ENCODE measurements at regions not wholly inside any gene's neighbourhood (a gene's known extent, or its start where the extent isn't known, plus 50 kb on each side); places are given as distances from the start of the nearest gene placed in this dataset.
A peak's percentile ranks its signal among the peaks of the same experiment; 100 is the strongest.

DNA sequence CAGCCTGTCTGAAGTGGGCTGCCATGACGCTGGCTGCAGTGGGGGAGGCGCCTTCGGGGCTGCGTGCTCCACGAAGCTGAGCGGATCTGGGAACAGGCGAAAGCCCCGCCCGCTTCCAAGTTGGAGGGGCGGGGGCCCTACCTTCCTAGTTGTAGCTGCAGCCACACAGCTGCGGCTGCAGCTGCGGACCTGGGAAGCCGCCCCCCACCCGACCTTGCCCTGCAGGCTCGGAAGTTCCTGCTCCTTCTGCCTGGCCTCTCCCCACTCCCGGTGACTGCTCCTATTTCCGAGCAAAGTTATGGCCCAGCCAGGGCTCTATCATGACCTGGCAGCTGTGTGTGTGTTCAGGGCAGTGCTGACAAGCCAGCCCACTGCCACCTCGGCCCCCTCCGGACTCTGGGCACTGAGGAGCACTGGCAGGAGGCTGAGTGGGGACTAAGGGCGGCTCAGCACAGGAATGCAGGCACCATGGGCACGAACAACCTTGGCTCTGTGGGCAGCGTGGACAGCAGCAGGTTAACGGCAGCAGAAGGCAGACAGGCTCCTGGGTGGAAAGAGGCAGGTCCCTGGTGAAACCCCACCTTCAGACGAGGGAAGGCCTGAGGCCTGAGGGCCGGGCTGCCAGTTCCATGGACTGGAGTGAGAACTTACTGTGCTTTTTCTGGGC, 352.4 kb upstream of the TMCO5A start:
- DNase-seq (ENCODE audit: low read depth), result no peak

DNA sequence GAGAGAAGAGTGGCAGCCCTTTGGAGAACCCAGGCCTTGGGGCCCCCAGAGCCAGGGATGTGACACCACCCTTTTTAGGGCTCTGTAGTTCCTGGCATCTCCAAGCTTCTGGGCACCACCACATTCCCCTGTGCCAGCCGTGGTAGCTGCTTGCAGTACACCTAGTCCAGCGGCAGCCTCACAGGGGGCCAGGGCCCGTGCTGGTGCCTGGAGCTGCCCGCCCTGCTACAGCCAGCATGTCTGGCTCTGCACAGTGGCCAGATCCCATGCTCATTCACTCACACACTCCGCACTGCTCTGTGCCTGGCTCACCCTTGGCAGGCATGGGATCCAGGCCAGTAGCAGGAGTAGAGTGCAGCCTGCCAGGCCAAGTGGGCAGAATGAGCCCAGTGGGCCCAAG, 351.6 kb upstream of the TMCO5A start:
- DNase-seq (ENCODE audit: low read depth), result no peak

DNA sequence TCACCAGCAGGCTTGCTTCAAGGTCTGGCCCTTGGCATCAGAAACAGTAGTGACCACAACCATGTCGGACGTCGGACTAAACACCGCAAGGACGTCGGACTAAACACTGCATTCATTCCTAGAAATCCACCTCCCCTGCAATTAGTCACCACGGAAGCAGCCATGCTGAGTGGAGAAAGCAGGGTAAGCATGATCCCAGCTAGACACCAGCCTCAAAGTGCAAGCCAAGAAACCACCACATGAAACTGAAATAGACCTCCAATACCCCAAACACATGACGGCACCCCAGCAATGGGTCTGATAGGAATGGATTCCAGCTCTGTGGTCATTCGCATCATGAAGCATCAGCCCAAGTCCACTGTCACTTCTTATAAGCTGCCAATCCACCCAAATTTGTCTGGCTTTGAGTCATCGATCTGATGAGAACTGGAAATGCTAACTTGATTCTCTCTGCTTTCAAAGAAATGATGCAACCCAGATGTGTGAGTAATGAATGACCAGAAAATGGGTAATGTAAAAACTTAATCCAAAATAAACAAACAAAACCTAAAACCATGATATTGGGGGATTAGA, 348.3 kb upstream of the TMCO5A start:
- peak; percentile 73 for DNase-seq (ENCODE audit: low read depth)

DNA sequence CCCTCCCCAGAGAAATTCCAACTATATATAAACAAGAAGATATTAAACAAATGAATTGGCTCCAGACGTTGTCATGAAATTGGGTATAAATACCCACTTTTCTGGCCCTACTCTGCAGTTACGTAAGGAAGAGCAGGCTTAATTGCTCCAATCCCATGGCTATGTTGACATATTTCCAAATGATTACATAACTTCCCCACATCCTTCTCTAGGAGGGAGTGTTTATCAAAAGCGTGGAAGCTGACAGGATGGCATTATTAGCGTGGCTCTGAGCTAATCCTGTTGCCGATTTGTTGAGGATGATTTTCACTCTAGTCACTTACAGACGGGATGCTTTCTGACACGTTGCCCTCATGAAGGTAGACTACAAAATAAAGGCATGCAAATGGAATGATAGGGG, 347.5 kb upstream of the TMCO5A start:
- DNase-seq (ENCODE audit: low read depth), result peak; percentile 22

DNA sequence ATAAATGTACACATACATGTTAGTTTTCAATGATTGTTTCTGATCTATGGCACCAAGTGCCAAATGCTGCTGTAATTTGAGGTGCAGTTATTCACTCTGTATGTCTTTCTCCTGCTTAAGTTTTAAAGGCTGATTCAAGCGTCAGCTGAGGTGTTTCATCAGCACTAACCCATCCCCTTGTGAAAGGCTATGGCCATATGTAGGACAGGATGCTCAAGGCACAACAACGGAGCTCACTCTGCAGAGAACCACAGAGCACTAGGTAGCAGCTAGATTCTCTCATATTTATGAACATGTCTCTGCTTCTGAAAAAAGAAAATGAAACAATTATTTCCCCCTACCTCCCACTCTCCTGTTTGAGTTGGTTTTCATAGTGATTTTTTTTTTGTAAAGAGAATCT, 340.0 kb upstream of the TMCO5A start:
- no peak for DNase-seq (ENCODE audit: low read depth)

DNA sequence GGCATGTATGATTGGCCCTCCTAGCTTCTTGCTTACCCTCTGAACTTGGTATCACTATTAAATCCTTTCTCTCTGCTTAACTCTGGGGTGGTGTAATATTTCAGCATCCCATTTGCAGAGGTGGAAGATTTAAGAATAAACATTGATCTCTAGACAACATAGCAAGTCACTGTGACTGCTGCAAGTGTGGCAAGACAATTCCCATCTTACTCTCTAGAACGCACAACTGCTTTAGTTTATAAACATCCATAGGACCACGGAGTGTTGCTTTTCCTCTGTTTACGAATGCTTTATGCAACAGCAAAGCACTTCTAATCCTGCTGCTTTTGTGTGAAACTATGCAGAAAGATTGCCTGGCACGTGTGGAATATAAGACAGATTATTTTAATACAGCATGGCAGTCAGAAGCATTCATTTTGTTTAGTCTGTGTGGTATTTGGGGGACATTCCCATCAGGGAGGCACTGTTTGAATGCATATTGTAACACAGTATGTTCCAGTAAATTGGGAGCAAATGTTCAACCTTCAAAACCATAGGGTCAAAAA, 338.9 kb upstream of the TMCO5A start:
- DNase-seq (ENCODE audit: low read depth), result no peak

DNA sequence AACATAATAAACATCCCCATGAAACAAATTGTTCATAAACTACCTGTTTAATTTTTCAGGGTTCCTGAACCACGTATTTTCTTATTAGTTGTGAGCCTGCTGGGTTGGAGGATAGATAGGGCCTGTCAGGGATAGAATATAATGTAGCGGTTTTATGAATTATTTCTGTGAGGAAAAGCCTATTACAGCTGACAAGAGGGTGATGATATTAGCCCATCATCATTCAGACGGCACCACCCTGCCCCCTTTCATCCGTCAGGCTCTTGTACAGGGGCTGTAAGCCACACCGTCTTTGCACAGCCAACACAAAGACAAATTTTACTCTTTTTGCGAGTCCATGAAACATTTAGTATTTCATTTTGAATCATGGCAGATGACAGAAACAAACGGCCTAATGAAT, 335.3 kb upstream of the TMCO5A start:
- no peak for DNase-seq (ENCODE audit: low read depth)

DNA sequence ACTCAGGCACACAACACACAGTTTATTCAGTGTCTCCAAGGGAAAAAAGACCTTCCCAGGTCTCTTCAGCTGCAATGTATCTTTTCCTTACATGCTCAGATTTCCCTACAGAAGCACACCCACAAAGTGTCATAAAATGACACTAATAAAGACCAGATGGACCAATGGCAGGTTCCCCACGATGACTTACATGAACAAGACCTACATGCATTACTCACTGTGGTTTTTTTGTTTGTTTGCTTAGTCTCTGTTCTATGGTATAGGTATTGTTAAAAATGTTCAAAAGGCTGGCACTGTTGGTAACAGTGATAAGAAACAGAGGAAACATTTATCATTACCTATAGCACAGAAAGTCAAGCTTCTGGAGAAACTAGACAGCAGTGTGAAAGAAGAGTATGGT, 318.2 kb upstream of the TMCO5A start:
- DNase-seq (ENCODE audit: low read depth), result no peak

DNA sequence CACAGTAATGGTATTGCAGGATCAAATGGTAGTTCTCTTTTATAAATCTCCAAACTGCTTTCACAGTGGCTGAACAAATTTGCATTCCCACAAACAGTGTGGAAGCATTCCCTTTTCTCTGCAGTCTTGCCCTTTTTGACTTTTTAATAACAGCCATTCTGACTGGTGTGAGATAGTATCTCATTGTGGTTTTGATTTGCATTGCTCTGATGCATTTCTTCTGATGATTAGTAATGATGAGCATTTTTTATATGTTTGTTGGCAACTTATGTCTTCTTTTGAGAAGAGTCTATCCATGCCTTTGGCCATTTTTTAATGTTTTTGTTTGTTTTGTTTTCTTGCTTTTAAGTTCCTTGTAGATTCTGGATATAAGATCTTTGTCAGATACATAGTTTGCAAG, 316.1 kb upstream of the TMCO5A start:
- no peak for DNase-seq (ENCODE audit: low read depth)

DNA sequence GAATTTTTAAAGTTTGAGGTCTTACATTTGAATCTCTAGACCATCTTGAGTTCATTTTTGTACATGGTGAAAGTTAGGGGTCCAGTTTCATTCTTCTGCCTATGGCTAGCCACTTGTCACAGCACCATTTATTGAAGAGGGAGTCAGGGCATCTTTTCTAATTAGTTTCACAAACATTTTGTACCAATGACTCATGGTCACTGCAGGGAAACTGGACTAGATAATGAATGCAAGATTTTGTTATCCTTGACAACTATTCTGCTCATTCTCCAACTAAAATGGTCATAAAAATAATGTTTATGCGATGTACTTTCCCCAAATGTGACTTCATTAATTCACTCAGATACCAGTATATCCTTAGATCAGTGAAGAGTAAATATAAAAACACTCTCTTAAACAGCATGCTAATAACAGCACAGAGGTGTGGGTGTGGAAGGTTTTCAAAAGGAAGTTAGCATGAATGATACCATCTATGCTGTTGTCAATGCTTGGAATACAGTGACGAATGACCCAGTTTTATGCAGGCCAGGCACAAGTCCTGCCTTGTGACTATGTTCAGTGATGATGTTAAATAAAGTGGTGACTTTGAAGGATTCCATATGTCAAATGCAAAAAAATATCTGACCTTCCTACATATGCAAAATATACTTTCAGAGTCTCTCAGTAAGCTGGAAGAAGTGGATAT, 314.9 kb upstream of the TMCO5A start:
- DNase-seq (ENCODE audit: low read depth), result no peak

DNA sequence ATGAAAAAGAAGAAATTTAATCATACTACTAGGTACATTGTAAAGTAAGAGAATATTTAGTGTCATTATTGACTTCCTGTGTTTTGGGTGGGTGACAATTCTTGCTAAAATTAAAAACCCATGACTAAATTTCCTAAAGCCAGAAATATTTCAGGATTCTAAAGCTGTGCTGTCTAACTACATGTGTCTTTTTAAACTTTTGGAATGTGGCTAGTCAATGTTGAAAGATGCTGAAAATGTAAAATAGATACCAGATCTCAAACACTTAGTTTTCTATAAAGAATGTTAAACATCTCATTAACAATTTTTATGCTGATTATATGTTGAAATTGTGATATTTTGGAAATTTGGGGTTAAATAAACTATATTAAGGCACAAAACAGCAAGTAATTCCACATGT, 308.9 kb upstream of the TMCO5A start:
- DNase-seq (ENCODE audit: low read depth), result no peak

DNA sequence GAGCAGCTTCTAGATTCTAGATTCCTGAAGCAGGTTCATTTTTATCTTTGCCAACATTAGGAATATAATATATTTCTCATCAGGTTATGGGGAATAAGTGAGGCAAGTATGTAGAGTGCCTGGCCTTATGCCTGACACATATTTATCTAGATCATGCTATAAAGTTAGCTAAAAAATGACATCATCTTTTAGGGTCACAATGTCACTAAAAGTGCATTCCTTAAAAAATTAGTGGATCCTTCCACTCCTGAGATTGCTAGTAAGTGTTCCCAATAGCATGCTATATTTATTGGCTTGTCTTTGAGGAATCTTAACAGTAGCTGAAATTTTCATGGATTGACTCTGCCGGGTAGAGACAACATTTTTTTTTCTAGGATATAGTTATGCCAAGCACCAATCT, 305.9 kb upstream of the TMCO5A start:
- no peak for DNase-seq (ENCODE audit: low read depth)

DNA sequence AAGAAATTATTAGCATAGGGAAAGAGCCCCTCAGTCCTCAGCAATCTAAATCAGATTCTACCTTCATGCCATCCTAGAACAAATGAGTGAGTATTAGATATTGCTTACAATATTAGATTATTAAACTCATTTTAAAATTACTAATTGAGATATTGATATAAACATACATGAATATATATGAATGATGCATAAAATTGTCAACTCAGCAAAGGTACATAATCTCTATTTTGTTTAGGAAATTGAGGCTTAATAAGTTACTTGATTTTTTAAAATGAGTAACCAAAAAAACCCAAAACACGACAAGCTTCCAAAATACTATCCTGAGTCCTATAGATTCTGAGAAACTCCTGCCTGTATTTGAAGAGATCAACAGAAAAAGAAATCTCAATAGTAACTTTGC, 297.7 kb upstream of the TMCO5A start:
- no peak for DNase-seq (ENCODE audit: low read depth)

DNA sequence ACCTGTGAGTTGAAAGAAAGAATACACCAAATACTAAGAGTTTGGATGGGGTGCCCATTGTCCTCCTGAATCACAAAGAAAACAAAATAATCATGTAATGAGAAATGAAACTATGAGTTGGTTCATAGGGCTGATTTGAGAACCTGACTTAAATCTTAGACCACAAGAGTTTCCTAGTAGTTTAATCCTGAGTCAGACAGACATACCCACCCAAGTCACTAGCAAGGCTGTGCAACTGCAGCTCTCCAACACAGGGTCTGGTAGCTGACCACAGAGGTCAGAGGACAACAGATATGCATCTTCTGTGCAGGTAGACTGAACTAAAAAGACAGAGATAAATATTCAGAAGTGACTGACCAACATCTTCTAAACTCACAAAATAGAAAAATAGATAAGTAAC, 296.3 kb upstream of the TMCO5A start:
- DNase-seq (ENCODE audit: low read depth), result no peak

DNA sequence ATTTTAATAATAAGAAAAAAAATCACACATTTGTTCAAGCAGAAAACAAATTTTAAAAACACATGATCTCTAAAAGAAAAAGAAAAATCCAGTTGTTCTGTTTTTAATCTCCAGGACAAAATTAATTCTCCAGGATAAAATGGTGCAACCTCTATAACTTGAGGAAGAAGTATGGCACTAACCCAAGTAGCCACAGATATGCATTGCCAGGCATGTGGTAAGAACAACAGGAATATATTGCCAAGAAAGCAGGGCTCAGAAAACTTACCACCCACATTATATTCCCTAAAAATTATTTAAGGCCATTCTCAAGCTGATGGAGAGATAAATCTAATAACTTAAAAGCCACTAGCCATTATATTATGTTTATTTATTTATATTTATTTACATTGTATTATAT, 295.7 kb upstream of the TMCO5A start:
- DNase-seq (ENCODE audit: low read depth), result no peak

DNA sequence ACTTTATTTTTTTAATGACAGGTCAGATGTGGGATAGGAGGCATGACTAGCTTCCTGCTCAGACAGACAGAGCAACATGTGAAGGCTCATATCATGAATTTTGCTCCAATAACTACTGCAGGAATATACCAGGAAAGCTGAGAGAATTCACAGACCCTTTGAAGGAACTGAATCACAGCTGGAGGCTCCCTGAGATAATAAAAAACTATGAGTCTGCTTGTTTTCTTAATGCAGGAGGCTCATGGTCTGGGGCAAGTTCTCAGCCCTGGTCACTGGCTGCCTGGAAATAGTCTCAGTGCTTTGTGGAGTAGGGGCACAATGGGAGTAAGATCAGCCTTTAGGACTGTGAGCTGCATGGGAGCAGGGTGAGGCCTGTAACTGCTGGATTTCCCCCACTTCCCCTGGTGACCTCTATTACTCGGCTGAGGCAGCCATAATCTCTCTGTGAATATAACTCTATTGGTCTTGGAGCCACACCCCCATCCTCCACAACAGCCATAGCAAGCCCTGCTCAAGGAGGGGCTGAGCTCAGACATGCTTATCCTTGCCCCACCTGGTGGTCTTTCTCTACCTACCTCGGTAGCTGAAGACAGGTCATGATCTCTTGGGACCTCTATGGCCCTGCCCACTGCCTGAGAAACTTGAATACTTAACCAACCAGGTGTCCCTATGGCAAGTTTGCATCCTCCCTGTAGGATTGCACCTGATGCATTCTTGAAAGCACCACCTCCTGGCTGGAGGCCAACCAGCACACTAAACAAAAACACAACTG, 281.6 kb upstream of the TMCO5A start:
- DNase-seq (ENCODE audit: low read depth), result no peak

DNA sequence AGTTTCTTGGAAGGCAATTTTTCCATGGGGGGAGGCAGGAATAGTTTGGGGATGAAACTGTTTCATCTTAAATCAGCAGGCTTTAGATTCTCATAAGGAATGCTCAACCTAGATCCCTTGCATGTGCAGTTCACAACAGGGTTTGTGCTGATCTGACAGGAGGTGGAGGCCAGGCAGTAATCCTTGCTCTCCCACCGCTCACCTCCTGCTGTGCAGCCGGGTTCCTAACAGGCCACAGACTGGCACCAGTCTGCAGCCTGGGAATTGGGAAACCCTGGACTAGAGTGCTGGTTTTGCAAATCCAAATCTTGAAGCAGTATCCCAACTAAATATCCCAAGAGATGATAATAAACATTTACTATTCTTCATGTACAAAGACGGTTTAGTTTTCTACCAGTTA, 256.3 kb upstream of the TMCO5A start:
- DNase-seq (ENCODE audit: low read depth), result no peak

DNA sequence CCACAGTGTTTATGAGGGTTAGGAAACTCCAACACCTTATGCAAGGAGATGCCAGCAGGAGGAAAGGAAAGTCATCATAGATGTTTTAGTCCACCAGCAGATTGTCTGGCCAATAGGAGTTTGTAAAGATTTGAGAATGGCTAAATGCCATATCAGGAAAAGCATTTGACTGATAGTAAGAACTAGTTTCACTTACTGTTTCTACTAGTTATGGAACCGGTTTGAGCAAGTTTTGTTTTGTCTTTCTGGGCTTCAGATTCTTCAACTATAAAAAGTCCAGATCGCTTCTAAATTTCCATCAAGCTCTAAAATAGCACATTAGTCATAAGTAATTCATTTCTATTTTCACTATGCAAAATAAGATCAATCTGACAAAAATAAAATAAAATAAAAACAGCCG, 254.8 kb upstream of the TMCO5A start:
- DNase-seq (ENCODE audit: low read depth), result no peak

DNA sequence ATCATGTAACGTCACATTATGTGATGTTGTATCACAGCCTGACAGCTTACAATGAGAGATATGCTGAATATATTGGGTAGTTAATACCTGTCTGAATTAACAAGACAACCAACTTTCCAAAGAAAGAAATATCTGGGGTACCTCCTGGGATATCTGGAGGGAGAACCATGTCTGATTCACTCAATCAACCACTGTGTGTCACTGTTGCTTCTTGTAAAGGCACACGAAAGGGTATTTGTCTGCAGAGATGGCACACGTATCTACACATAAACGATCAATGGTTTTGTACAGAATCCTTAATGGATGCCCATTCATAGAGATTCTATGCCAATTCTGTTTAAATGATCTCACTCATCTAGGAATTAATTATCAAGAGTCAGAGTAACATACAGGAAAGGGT, 252.1 kb upstream of the TMCO5A start:
- peak; percentile 19 for DNase-seq (ENCODE audit: low read depth)

DNA sequence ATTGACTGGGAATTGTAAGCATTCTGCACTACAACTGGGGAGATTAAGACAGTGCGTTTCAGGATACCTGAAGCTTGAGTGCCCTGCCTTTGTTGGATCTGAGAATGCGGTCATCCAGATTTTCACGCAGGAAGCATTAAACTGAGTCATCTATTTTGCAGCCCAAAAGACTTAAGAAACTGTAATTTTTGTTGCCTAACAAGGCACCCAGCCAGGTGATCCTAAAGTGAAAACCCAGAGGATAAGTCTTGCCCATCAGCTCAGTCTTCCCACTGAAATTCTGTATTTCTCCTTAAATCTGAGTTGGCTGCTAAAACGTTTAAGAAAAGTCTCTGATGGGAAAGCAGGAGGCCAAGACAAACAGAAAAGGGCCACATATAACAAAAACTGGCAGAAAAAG, 242.5 kb upstream of the TMCO5A start:
- peak; percentile 20 for DNase-seq (ENCODE audit: low read depth)

DNA sequence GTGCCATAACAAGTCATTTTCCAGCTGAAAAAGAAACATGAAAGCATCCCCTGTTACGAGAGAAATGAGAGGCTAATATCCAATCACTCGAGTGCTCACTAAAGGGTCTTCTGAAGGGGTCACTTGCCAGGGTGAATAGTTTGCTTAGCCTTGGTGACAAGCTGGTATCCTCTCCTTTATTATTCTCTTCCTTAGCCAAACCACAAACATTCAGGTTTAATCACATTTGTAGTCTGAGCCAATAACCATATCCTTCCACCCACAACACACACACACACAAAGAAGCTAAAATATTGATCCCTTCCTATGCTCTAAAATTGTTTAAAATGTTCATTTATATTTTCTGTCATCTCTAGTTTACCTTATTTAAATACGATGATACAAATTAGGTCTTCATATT, 240.5 kb upstream of the TMCO5A start:
- DNase-seq (ENCODE audit: low read depth), result peak; percentile 27

DNA sequence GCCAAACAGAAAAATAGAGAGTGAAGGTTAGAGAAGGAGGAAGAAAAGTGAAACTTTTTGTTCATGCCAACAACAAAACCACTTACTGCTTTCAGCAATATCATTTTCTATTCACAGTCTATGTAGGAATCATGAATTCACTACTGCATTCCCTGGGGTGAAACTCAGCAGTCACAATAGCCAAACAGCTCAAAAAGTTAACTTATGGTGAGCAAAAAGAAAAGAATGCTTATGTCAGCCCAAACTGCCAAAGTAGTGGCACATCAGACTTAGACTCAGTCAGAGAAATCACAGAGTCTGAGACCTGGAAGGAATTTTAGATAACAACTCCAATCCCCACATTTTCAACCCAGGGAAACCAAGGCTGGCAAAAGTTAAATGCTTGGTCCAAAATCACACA, 238.7 kb upstream of the TMCO5A start:
- DNase-seq (ENCODE audit: low read depth), result peak; percentile 45

DNA sequence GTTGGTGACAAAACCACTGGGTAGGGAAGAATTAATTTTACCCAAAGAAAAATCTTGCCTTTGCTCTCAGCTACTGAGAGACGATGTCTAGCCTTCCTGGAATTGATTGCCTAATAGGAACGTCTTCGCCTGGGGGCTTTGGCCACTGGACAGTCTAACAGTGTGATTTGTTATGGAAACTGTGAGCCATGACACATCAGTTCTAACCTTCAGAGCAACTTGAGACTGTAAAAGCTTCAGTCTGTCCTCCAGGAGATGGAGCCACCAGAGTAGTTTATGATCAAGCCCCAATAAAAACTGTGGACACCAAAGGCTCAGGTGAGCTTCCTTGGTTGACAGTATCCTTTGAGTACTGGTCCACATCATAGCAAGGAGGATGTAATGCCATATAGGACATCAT, 235.8 kb upstream of the TMCO5A start:
- peak; percentile 52 for DNase-seq (ENCODE audit: low read depth)
